HCT116 (cell line): ENCODE measurements at regions not wholly inside any gene's neighbourhood (a gene's known extent, or its start where the extent isn't known, plus 50 kb on each side); places are given as distances from the start of the nearest gene placed in this dataset.

Experiments
- ATAC-seq: fragments of 200-7000 bp; cut with Tn5 transposase; 2 replicates; pipeline ENCODE4 v1.9.1; 2020; ENCODE audit warnings: mild to moderate bottlenecking, moderate library complexity
- BruUV-seq: library from RNA; stranded (reverse); fragments of 400-500 nt; replicated peaks from 2 replicates; lab custom pipeline; 2021; lab: Mats Ljungman, UMichigan
- CTCF ChIA-PET: fragments of 300-600 bp; sonication (Branson Sonifier 250); formaldehyde crosslinking; loops from one replicate; lab custom pipeline; 2021; ENCODE audit warnings: antibody characterized with exemption; lab: Charles Lee
- POLR2A ChIA-PET: fragments of 300-600, 350-600 bp; sonication (Branson Sonifier 250); formaldehyde crosslinking; loops from one replicate; lab custom pipeline; 2021; ENCODE audit warnings: antibody characterized with exemption; lab: Charles Lee
- RAD21 ChIA-PET, 2 experiments: fragments of 300-600 bp; sonication (Branson Sonifier 250); formaldehyde crosslinking; loops; one replicate each; lab custom pipeline; 2023; ENCODE audit warnings: low total read pairs in 2 of 2; ENCODE audit not compliant: uncharacterized antibody in 2 of 2, unreplicated experiment in 2 of 2, low non-redundant PET in 1 of 2; lab: Charles Lee
- DNase-seq: peaks from one replicate; pipeline ENCODE4 v3.0.0-alpha.2; 2010; ENCODE audit warnings: low read depth, low spot score
- H2AFZ ChIP-seq: fragments of 200-600 bp; shearing (Covaris generic), sonication (generic); 2 replicates; pipeline ENCODE4 v1.6.1; 2017; ENCODE audit warnings: low read depth, mixed run types, mixed read lengths, antibody characterized with exemption, low read length; ENCODE audit not compliant: poor library complexity, severe bottlenecking
- H3K27ac ChIP-seq: 2 replicates; pipeline ENCODE4 v1.5.1; 2012; ENCODE audit warnings: low read depth, low read length
- H3K27me3 ChIP-seq: fragments of 200-600 bp; sonication (generic); 2 replicates; pipeline ENCODE4 v1.6.1; 2016; ENCODE audit warnings: mixed run types, low read length, mixed read lengths; ENCODE audit not compliant: insufficient read depth
- H3K36me3 ChIP-seq, 2 experiments: fragments of 200-500 bp in 1 of 2; fragments of 200-600 bp in 1 of 2; sonication (Bioruptor generic) in 1 of 2; sonication (generic) in 1 of 2; 2 replicates each; pipeline versions ENCODE4 v1.5.1 to v1.6.1; 2014 to 2016; ENCODE audit warnings: low read length in 2 of 2, inconsistent platforms in 1 of 2, mixed read lengths in 1 of 2, mixed run types in 1 of 2; ENCODE audit not compliant: insufficient read depth in 2 of 2, control insufficient read depth in 1 of 2
- H3K4me1 ChIP-seq, 2 experiments: fragments of 200-600 bp in 1 of 2; sonication (generic) in 1 of 2; 2 replicates each; pipeline versions ENCODE4 v1.5.1 to v1.6.1; 2012 to 2017; ENCODE audit warnings: low read length in 2 of 2, inconsistent platforms in 1 of 2, mild to moderate bottlenecking in 1 of 2, mixed read lengths in 1 of 2, mixed run types in 1 of 2, moderate library complexity in 1 of 2; ENCODE audit not compliant: insufficient read depth in 2 of 2, control insufficient read depth in 1 of 2
- H3K4me2 ChIP-seq: fragments of 200-600 bp; sonication (generic); 2 replicates; pipeline ENCODE4 v1.6.1; 2017; ENCODE audit warnings: mixed run types, low read length, mixed read lengths
- H3K4me3 ChIP-seq, 2 experiments: fragments of 200-600 bp in 1 of 2; sonication (generic) in 1 of 2; replicated peaks in 1 of 2; 2 replicates each; pipeline ENCODE4 v1.5.1; 2011 to 2016; ENCODE audit warnings: low read length in 2 of 2, control low read depth in 1 of 2, low read depth in 1 of 2, mild to moderate bottlenecking in 1 of 2, mixed read lengths in 1 of 2, mixed run types in 1 of 2
- H3K79me2 ChIP-seq: fragments of 200-600 bp; sonication (generic); 2 replicates; pipeline ENCODE4 v1.6.1; 2017; ENCODE audit warnings: mild to moderate bottlenecking, mixed run types, low read length, moderate library complexity, mixed read lengths; ENCODE audit not compliant: insufficient read depth
- H3K9ac ChIP-seq: fragments of 200-600 bp; sonication (generic); 2 replicates; pipeline ENCODE4 v1.6.1; 2016; ENCODE audit warnings: low read length, mixed read lengths
- H3K9me2 ChIP-seq: fragments of 200-600 bp; sonication (generic), shearing (Covaris generic); 2 replicates; pipeline ENCODE4 v1.6.1; 2017; ENCODE audit warnings: mixed run types, mild to moderate bottlenecking, moderate library complexity; ENCODE audit not compliant: insufficient read depth
- H3K9me3 ChIP-seq, 2 experiments: fragments of 200-500 bp in 1 of 2; fragments of 200-600 bp in 1 of 2; sonication (Bioruptor generic) in 1 of 2; sonication (generic) in 1 of 2; 2 replicates each; pipeline ENCODE4 v1.6.1; 2014 to 2017; ENCODE audit warnings: low read length in 2 of 2, mixed read lengths in 2 of 2, inconsistent platforms in 1 of 2, low read depth in 1 of 2, mild to moderate bottlenecking in 1 of 2, mixed run types in 1 of 2, moderate library complexity in 1 of 2; ENCODE audit not compliant: control insufficient read depth in 1 of 2, insufficient read depth in 1 of 2
- H4K20me1 ChIP-seq: fragments of 200-600 bp; sonication (generic), shearing (Covaris generic); 2 replicates; pipeline ENCODE4 v1.6.1; 2017; ENCODE audit warnings: mixed run types, mild to moderate bottlenecking, moderate library complexity; ENCODE audit not compliant: insufficient read depth
- ATF3 ChIP-seq: IDR thresholded peaks from 2 replicates; pipeline ENCODE4 v1.6.1; 2012
- CBX3 ChIP-seq: IDR thresholded peaks from 2 replicates; pipeline ENCODE4 v1.6.1; 2012; ENCODE audit warnings: low read depth
- CEBPB ChIP-seq: IDR thresholded peaks from 2 replicates; pipeline ENCODE4 v1.6.1; 2012; ENCODE audit warnings: low read depth
- ELF1 ChIP-seq: IDR thresholded peaks from 2 replicates; pipeline ENCODE4 v1.6.1; 2012; ENCODE audit warnings: low read depth, borderline replicate concordance
- EZH2 ChIP-seq: fragments of 200-600 bp; sonication (generic); IDR thresholded peaks from 2 replicates; pipeline ENCODE4 v1.6.1; 2017; ENCODE audit warnings: antibody characterized with exemption, mixed run types
- EZH2phosphoT487 ChIP-seq: fragments of 200-600 bp; IDR thresholded peaks from 2 replicates; pipeline ENCODE4 v1.6.1; 2018; ENCODE audit warnings: antibody characterized with exemption, borderline replicate concordance
- FOSL1 ChIP-seq: IDR thresholded peaks from 2 replicates; pipeline ENCODE4 v1.6.1; 2012; ENCODE audit warnings: low read depth
- JUND ChIP-seq: IDR thresholded peaks from 2 replicates; pipeline ENCODE4 v1.6.1; 2012
- POLR2AphosphoS5 ChIP-seq: IDR thresholded peaks from 2 replicates; pipeline ENCODE4 v1.6.1; 2011; ENCODE audit warnings: mild to moderate bottlenecking, low read depth, low read length, moderate library complexity
- RAD21 ChIP-seq: IDR thresholded peaks from 2 replicates; pipeline ENCODE4 v1.6.1; 2012; ENCODE audit warnings: low read depth, mild to moderate bottlenecking
- SRF ChIP-seq: IDR thresholded peaks from 2 replicates; pipeline ENCODE4 v1.6.1; 2012; ENCODE audit warnings: low read depth
- ZFX ChIP-seq: fragments of 450-650 bp; IDR thresholded peaks from 2 replicates; pipeline ENCODE4 v1.6.1; 2017
- ZNF274 ChIP-seq: fragments of 200-500 bp; sonication (Bioruptor generic); IDR thresholded peaks from 2 replicates; pipeline ENCODE4 v1.6.1; 2014; ENCODE audit warnings: mild to moderate bottlenecking, low read depth, low read length, inconsistent platforms
- intact Hi-C: fragments of 100-400 bp; cut with micrococcal nuclease; formaldehyde crosslinking; loops from 2 replicates; pipeline ENCODE4 v1.10.0; 2022
- TF ChIP-seq, protein P1 (sequence below): IDR thresholded peaks from 2 replicates; pipeline ENCODE4 v1.6.1; 2012
- TF ChIP-seq, protein P2 (sequence below): IDR thresholded peaks from 2 replicates; pipeline ENCODE4 v1.6.1; 2012; ENCODE audit warnings: low read depth

- CTCF ChIA-PET = no interaction called here
- no TSS peak for BruUV-seq
- RAD21 ChIA-PET = no interaction called here
These were observed 159.9 kb upstream of the CCNH start for GRCh38 chr5:87572611-87573010.

More at GRCh38 chr5:87572611-87573010, 159.9 kb upstream of the CCNH start:
- Histone ChIP-seq H2AFZ (no peak overlapping the region), H3K9me2 (no peaks in the 10 kb centered on the region), H3K27me3 (no peaks in the 10 kb centered on the region), H3K79me2 (no peaks in the 10 kb centered on the region), H3K27ac (no peak overlapping the region), H4K20me1 (no peaks in the 10 kb centered on the region), H3K4me2 (no peak overlapping the region), H3K9me3 (no peaks in the 10 kb centered on the region), H3K9ac (no peak overlapping the region), H3K36me3 (no peaks in the 10 kb centered on the region), H3K4me1 (no peaks in the 10 kb centered on the region; a peak in 1 of 4 replicates), H3K4me3 (no peak overlapping the region)
- ATAC-seq (no peak), DNase-seq (no peak)
- POLR2A ChIA-PET = no interaction called here
- intact Hi-C loops = no loop called here
- TF ChIP-seq POLR2AphosphoS5 (no peak), RAD21 (no peak), ZNF274 (no peak), EZH2phosphoT487 (no peak), FOSL1 (no peak), EZH2 (no peak), ATF3 (no peak), CBX3 (no peak), JUND (no peak), CEBPB (no peak), SRF (no peak), ZFX (no peak), ELF1 (no peak)
- TF ChIP-seq, protein P1, sequence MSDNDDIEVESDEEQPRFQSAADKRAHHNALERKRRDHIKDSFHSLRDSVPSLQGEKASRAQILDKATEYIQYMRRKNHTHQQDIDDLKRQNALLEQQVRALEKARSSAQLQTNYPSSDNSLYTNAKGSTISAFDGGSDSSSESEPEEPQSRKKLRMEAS = no peak
- TF ChIP-seq, protein P2, sequence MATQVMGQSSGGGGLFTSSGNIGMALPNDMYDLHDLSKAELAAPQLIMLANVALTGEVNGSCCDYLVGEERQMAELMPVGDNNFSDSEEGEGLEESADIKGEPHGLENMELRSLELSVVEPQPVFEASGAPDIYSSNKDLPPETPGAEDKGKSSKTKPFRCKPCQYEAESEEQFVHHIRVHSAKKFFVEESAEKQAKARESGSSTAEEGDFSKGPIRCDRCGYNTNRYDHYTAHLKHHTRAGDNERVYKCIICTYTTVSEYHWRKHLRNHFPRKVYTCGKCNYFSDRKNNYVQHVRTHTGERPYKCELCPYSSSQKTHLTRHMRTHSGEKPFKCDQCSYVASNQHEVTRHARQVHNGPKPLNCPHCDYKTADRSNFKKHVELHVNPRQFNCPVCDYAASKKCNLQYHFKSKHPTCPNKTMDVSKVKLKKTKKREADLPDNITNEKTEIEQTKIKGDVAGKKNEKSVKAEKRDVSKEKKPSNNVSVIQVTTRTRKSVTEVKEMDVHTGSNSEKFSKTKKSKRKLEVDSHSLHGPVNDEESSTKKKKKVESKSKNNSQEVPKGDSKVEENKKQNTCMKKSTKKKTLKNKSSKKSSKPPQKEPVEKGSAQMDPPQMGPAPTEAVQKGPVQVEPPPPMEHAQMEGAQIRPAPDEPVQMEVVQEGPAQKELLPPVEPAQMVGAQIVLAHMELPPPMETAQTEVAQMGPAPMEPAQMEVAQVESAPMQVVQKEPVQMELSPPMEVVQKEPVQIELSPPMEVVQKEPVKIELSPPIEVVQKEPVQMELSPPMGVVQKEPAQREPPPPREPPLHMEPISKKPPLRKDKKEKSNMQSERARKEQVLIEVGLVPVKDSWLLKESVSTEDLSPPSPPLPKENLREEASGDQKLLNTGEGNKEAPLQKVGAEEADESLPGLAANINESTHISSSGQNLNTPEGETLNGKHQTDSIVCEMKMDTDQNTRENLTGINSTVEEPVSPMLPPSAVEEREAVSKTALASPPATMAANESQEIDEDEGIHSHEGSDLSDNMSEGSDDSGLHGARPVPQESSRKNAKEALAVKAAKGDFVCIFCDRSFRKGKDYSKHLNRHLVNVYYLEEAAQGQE = no peak
